HUES6 (cell line): ENCODE measurements at regions not wholly inside any gene's neighbourhood (a gene's known extent, or its start where the extent isn't known, plus 50 kb on each side); places are given as distances from the start of the nearest gene placed in this dataset.
"Not testable (repeated sequence)": the region's sequence is repeated elsewhere in the genome, so short reads cannot be mapped to it uniquely, and the experiment has no call there.

Experiments used
- H3K27ac ChIP-seq: 2 replicates; pipeline ENCODE4 v1.7.0; 2013; ENCODE audit warnings: low read depth, mild to moderate bottlenecking, low read length, inconsistent platforms
- H3K27me3 ChIP-seq: 2 replicates; pipeline ENCODE4 v1.6.1; 2013; ENCODE audit warnings: low read length; ENCODE audit not compliant: control insufficient read depth, insufficient read depth
- H3K36me3 ChIP-seq: 2 replicates; pipeline ENCODE4 v1.6.1; 2013; ENCODE audit warnings: low read length; ENCODE audit not compliant: control insufficient read depth, insufficient read depth
- H3K4me1 ChIP-seq: 2 replicates; pipeline ENCODE4 v1.6.1; 2013; ENCODE audit warnings: low read length; ENCODE audit not compliant: control insufficient read depth, insufficient read depth
- H3K4me3 ChIP-seq: 2 replicates; pipeline ENCODE4 v1.5.1; 2013; ENCODE audit warnings: low read depth, low read length
- H3K9ac ChIP-seq: one replicate; pipeline ENCODE4 v1.6.1; 2013; ENCODE audit warnings: mild to moderate bottlenecking, low read length
- H3K9me3 ChIP-seq: 2 replicates; pipeline ENCODE4 v1.6.1; 2013; ENCODE audit warnings: low read depth, low read length; ENCODE audit not compliant: control insufficient read depth, insufficient read depth

DNA sequence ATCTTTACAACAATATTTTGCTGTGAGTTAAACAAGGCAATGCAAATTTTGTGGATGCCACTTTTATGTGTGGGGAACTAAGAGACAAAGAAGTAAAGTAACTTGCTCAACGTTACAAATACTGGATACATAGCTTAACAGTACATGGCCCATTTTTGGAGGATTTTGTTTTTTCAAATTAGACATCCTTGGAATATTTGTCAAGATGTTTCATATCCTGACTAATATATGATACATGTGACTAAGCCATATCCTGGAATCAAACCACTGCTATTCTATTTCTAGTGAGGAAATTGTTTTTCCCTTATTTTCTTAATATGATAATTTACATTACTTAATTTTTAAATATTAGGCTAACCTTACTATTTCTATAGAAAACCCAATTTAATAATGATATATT, 529.8 kb downstream of the DMRTA1 start:
- no peaks in the 10 kb centered on the region for H3K9me3 ChIP-seq
- H3K36me3 ChIP-seq, result no peaks in the 10 kb centered on the region
- H3K4me1 ChIP-seq, result peaks cover 10% of the 10 kb centered on the region; the same call in 1 of the 2 replicates
- no peak overlapping the region for H3K4me3 ChIP-seq
- H3K27me3 ChIP-seq, result no peaks in the 10 kb centered on the region
- no peak overlapping the region for H3K27ac ChIP-seq
- no peak overlapping the region for H3K9ac ChIP-seq

DNA sequence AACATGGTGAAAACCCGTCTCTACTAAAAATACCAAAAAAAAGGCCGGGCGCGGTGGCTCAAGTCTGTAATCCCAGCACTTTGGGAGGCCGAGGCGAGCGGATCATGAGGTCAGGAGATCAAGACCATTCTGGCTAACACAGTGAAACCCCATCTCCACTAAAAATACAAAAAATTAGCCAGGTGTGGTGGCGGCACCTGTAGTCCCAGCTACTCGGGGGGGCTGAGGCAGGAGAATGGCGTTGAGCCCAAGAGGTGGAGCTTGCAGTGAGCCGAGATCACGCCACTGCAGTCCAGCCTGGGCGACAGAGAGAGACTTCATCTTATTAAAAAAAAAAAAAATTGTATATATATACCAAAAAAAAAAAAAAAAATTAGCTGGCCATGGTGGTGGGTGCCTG, 533.8 kb downstream of the DMRTA1 start:
- not testable (repeated sequence) for H3K36me3 ChIP-seq, H3K4me3 ChIP-seq, H3K27ac ChIP-seq, H3K9me3 ChIP-seq, H3K9ac ChIP-seq, H3K4me1 ChIP-seq, H3K27me3 ChIP-seq

DNA sequence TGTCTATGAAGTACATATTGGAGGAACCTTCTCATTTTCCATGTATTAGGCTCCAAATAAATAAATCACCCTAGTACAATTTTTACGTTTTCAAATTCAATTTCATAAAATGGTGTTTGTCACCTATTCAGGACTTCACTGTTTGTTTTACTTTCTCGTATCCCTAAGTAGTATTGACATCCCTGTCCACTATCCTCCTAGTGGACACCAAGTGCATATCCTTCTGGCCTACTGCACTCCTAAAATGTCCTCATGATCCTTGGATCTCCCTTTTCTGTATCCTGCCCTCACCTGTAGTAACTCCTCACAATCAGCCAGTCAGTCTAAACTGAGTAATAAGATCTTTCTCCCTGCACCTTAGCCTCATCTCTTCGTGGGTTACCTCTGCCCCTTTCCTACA, 539.9 kb downstream of the DMRTA1 start:
- H3K36me3 ChIP-seq, result no peaks in the 10 kb centered on the region
- no peak overlapping the region for H3K9ac ChIP-seq
- no peaks in the 10 kb centered on the region for H3K9me3 ChIP-seq
- H3K27ac ChIP-seq, result no peak overlapping the region
- H3K4me1 ChIP-seq, result no peaks in the 10 kb centered on the region
- H3K4me3 ChIP-seq, result no peak overlapping the region
- H3K27me3 ChIP-seq, result no peaks in the 10 kb centered on the region

DNA sequence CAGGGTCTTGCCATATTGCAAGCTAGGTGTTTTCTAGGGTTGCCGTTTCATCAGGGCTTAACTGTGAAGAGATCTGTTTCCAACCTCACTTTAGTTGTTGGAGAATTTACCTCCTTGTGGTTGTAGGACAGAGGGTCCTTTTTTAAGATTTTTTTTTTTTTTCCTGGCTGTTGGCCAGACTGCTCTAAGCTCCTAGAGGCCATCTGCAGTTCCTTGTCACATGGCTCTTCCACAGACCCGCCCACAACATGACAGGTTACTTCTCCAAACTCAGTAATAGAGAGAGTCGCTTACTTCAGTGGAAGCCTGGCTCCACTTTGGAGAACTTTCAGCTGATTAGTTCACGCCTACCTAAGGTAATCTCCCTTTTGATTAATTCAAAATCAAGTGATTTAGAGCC, 543.7 kb downstream of the DMRTA1 start:
- Histone ChIP-seq H3K9ac (no peak overlapping the region), H3K27me3 (no peaks in the 10 kb centered on the region), H3K4me1 (no peaks in the 10 kb centered on the region), H3K27ac (no peak overlapping the region), H3K36me3 (no peaks in the 10 kb centered on the region), H3K9me3 (no peaks in the 10 kb centered on the region), H3K4me3 (no peak overlapping the region)

DNA sequence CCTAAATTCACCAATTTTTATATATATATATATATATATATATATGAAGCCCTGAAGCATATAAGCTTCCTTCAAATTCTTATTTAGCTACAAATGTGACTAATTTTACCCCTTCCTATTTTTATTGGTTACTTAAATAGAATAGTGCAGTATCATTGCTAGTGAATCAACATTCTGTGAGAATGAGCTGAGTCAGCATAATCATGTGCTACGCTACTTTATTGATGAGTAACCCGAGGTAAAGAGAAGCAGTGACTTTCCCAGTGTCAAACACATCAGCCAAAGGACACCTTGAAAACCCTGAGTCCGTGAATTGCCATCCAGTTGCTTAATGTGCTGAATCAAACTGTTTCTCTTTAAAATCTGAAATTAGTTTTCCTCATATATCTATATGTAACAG, 546.2 kb downstream of the DMRTA1 start:
- Histone ChIP-seq H3K9me3 (peaks cover 14% of the 10 kb centered on the region), H3K27me3 (no peaks in the 10 kb centered on the region), H3K9ac (no peak overlapping the region), H3K27ac (no peak overlapping the region), H3K36me3 (no peaks in the 10 kb centered on the region), H3K4me1 (no peaks in the 10 kb centered on the region), H3K4me3 (no peak overlapping the region)

DNA sequence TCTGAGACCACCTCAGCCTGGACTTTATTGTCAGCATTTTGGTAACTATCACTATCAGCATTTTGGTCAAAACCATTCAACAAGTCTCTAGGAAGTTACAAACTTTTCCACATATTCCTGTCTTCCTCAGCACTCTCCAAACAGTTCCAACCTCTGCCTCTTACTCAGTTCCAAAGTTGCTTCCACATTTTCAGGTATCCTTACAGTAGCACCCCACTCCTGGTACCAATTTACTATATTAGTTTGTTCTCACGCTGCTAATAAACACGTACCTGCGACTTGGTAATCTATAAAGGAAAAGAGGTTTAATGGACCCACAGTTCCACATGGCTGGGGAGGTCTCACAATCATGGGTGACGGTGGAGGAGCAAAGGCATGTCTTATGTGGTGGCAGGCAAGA, 551.3 kb downstream of the DMRTA1 start:
- Histone ChIP-seq H3K27ac (no peak overlapping the region), H3K27me3 (no peaks in the 10 kb centered on the region), H3K9ac (no peak overlapping the region), H3K4me3 (no peak overlapping the region), H3K36me3 (no peaks in the 10 kb centered on the region), H3K9me3 (peaks cover 25% of the 10 kb centered on the region), H3K4me1 (no peaks in the 10 kb centered on the region)

DNA sequence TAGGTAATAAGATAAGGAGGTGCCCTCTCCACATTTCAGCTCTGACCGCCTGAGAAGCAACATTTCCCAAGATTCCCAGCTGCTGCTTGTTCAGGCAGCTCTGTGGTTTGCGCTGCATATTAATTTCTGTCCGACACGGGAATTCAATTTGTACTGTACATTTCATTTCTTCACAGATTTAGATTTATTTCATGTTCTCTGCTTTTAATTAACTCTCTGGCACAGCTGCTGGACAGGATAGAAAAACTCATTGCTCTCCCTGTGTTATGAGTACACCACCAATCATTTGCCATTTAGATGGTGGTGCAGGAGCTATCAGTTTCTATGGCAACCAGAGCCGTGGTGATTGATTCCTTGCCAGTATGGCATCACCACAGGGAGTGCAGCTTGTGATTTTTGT, 558.5 kb downstream of the DMRTA1 start:
- H3K4me3 ChIP-seq, result no peak overlapping the region
- no peaks in the 10 kb centered on the region for H3K9me3 ChIP-seq
- peaks cover 11% of the 10 kb centered on the region for H3K4me1 ChIP-seq
- no peaks in the 10 kb centered on the region for H3K36me3 ChIP-seq
- H3K9ac ChIP-seq, result no peak overlapping the region
- no peak overlapping the region for H3K27ac ChIP-seq
- H3K27me3 ChIP-seq, result no peaks in the 10 kb centered on the region

DNA sequence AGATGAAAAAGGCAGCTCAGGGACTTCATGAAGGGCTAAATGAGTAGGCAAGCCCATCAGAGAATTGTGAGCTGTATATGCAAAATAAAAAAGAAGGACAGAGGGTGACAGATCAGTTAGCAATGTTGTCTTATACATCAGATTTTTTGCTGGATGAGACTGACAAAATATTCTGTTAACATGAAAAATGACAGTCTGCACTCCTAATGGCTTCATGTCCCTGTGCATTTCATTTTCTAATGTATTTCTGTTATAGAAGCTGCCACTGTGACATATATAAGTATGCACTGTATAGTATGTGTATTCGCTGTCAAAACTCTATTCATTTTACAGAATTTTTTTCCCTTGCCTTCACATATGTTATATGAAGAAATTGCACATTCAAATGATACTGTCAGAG, 559.5 kb downstream of the DMRTA1 start:
- H3K4me1 ChIP-seq, result peaks cover 11% of the 10 kb centered on the region
- no peaks in the 10 kb centered on the region for H3K36me3 ChIP-seq
- H3K4me3 ChIP-seq, result no peak overlapping the region
- H3K9me3 ChIP-seq, result no peaks in the 10 kb centered on the region
- no peak overlapping the region for H3K9ac ChIP-seq
- no peaks in the 10 kb centered on the region for H3K27me3 ChIP-seq
- H3K27ac ChIP-seq, result no peak overlapping the region

DNA sequence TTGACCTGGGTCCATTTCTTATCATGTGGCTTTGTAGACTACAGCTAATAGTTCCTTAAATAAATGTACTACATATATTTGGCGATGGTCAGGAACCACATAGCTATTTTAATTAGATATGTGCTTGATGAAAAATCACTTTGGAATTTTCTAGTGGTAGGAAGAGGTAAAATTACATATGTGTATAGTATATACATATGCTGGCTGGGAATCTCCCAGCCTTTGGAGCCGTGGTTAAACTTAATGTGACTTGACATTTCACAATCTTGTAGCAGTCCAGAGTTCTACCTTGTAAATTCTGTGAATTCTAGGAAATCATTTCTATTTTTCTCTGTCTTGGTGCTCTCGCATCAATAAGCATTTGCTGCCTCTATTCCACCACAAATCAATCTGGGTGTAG, 565.0 kb downstream of the DMRTA1 start:
- H3K27ac ChIP-seq, result no peak overlapping the region
- H3K9ac ChIP-seq, result no peak overlapping the region
- no peaks in the 10 kb centered on the region for H3K36me3 ChIP-seq
- H3K4me3 ChIP-seq, result no peak overlapping the region
- H3K27me3 ChIP-seq, result no peaks in the 10 kb centered on the region
- H3K9me3 ChIP-seq, result no peaks in the 10 kb centered on the region
- H3K4me1 ChIP-seq, result no peaks in the 10 kb centered on the region

DNA sequence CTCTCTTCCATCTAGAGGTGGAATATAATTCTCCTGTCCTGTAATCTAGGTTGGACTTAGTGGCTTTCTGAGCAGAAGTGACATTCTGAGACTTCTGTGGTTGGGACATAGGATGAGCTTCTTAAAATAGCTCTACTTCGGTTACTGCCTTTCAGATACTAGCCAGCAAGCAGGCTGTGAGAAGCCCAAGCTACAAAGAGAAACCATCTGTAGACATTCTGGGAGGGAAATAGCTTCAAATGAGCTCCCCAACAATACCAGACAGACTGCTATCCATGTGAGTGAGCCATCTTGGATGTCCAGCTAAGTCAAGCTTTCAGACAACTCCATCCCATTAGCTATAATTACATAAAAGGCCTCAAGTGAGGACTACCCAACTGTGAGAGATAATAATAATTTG, 568.9 kb downstream of the DMRTA1 start:
- no peak overlapping the region for H3K9ac ChIP-seq
- no peaks in the 10 kb centered on the region for H3K4me1 ChIP-seq
- H3K27ac ChIP-seq, result no peak overlapping the region
- H3K4me3 ChIP-seq, result no peak overlapping the region
- H3K36me3 ChIP-seq, result no peaks in the 10 kb centered on the region
- H3K27me3 ChIP-seq, result no peaks in the 10 kb centered on the region
- no peaks in the 10 kb centered on the region for H3K9me3 ChIP-seq

DNA sequence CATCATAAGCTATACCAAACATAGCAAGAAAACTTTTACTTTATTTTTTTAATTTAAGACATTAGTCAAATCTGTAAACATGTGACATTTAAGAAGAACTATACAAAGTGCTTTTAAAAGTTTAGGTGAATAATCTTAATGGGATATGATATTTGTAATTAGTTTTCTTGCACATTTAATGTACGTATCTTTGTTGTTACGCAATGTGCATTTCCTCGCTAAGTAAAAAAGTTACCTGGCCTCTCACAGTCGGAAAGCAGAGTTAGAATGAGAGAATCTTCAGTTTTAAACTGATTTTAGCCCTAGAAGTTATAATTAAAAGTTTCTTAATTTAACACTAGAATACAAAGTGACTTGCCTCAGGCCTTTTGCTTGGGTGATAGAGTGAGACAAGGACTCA, 589.8 kb downstream of the DMRTA1 start:
- Histone ChIP-seq H3K9me3 (0 out of 2 replicates have a peak, but pooled peaks cover 2% of the 10 kb centered on the region), H3K27ac (no peak overlapping the region), H3K27me3 (no peaks in the 10 kb centered on the region), H3K4me3 (no peak overlapping the region), H3K36me3 (no peaks in the 10 kb centered on the region), H3K4me1 (no peaks in the 10 kb centered on the region), H3K9ac (no peak overlapping the region)

DNA sequence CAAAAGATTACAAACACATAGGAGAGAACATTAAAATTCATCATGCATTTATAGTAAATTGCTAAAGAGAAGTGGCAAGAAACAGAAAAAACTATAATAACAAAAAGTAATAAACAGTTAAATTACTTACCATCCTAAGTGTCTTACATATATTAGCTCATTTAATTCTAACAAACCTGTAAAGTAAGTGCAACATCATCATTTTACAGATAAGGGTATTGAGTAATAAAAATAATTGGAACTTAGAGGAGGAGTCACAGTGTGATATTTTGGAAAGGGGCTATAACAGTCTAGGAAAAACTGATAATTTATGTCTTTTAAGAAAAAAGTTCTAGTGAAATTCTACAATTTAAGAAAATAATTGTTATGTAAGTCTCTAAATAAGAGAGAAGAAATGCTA, 592.8 kb downstream of the DMRTA1 start:
- Histone ChIP-seq H3K27ac (no peak overlapping the region), H3K9me3 (no peaks in the 10 kb centered on the region), H3K4me3 (no peak overlapping the region), H3K9ac (no peak overlapping the region), H3K27me3 (no peaks in the 10 kb centered on the region), H3K4me1 (no peaks in the 10 kb centered on the region), H3K36me3 (no peaks in the 10 kb centered on the region)
